ENCODE measurements at regions not wholly inside any gene's neighbourhood (a gene's known extent, or its start where the extent isn't known, plus 50 kb on each side); places are given as distances from the start of the nearest gene placed in this dataset.

- H3K4me3 Mint-ChIP-seq (ENCODE audit: low read depth, unreplicated experiment): no peak overlapping the region
- intact Hi-C loops (cut with micrococcal nuclease; ENCODE audit: unreplicated experiment): no loop called here
- no peak for DNase-seq
- H3K36me3 Mint-ChIP-seq (ENCODE audit: insufficient read depth, unreplicated experiment): no peaks in the 10 kb centered on the region
- no peaks in the 10 kb centered on the region for H3K27me3 Mint-ChIP-seq (ENCODE audit: unreplicated experiment)
- H3K9me3 Mint-ChIP-seq (ENCODE audit: low read depth, unreplicated experiment): no peaks in the 10 kb centered on the region
- BruUV-seq (replicated peaks): no TSS peak
- no peak for TF ChIP-seq CTCF (IDR thresholded peaks at IDR 0.05; ENCODE audit: unreplicated experiment)
- no peak overlapping the region for H3K27ac Mint-ChIP-seq (ENCODE audit: unreplicated experiment)
- CTCF ChIA-PET: no interaction called here
- peaks cover 9% of the 10 kb centered on the region for H3K4me1 Mint-ChIP-seq (ENCODE audit: low read depth, unreplicated experiment)
These were observed 112.8 kb upstream of the PLS3 start for GRCh38 chrX:115448146-115448545.

- no TSS peak for BruUV-seq (replicated peaks)
- H3K27me3 Mint-ChIP-seq (ENCODE audit: unreplicated experiment): no peaks in the 10 kb centered on the region
- H3K36me3 Mint-ChIP-seq (ENCODE audit: insufficient read depth, unreplicated experiment): no peaks in the 10 kb centered on the region
- CTCF ChIA-PET: no interaction called here
- no peak for TF ChIP-seq CTCF (IDR thresholded peaks at IDR 0.05; ENCODE audit: unreplicated experiment)
- no peaks in the 10 kb centered on the region for H3K9me3 Mint-ChIP-seq (ENCODE audit: low read depth, unreplicated experiment)
- no peak overlapping the region for H3K27ac Mint-ChIP-seq (ENCODE audit: unreplicated experiment)
- H3K4me1 Mint-ChIP-seq (ENCODE audit: low read depth, unreplicated experiment): peaks cover 9% of the 10 kb centered on the region
- H3K4me3 Mint-ChIP-seq (ENCODE audit: low read depth, unreplicated experiment): no peak overlapping the region
- DNase-seq: peak; percentile 31
- intact Hi-C loops (cut with micrococcal nuclease; ENCODE audit: unreplicated experiment): no loop called here
These were observed 111.2 kb upstream of the PLS3 start for GRCh38 chrX:115449742-115450141.

GRCh38 chrX:115452251-115452650 lies 108.7 kb upstream of the PLS3 start:
- TF ChIP-seq CTCF (IDR thresholded peaks at IDR 0.05; ENCODE audit: unreplicated experiment): no peak
- intact Hi-C loops (cut with micrococcal nuclease; ENCODE audit: unreplicated experiment): no loop called here
- no peak for DNase-seq
- no peaks in the 10 kb centered on the region for H3K36me3 Mint-ChIP-seq (ENCODE audit: insufficient read depth, unreplicated experiment)
- H3K27ac Mint-ChIP-seq (ENCODE audit: unreplicated experiment): no peak overlapping the region
- H3K9me3 Mint-ChIP-seq (ENCODE audit: low read depth, unreplicated experiment): no peaks in the 10 kb centered on the region
- no TSS peak for BruUV-seq (replicated peaks)
- CTCF ChIA-PET: no interaction called here
- peaks cover 9% of the 10 kb centered on the region for H3K4me1 Mint-ChIP-seq (ENCODE audit: low read depth, unreplicated experiment)
- no peaks in the 10 kb centered on the region for H3K27me3 Mint-ChIP-seq (ENCODE audit: unreplicated experiment)
- no peak overlapping the region for H3K4me3 Mint-ChIP-seq (ENCODE audit: low read depth, unreplicated experiment)

GRCh38 chrX:115459883-115460880 lies 100.8 kb upstream of the PLS3 start:
- DNase-seq: no peak

More at GRCh38 chrX:115459883-115460880, 100.8 kb upstream of the PLS3 start:
- Mint-ChIP-seq H3K36me3 (ENCODE audit: insufficient read depth, unreplicated experiment) (no peaks in the 10 kb centered on the region), H3K4me1 (ENCODE audit: low read depth, unreplicated experiment) (no peaks in the 10 kb centered on the region), H3K27me3 (ENCODE audit: unreplicated experiment) (no peaks in the 10 kb centered on the region), H3K27ac (ENCODE audit: unreplicated experiment) (no peak overlapping the region), H3K4me3 (ENCODE audit: low read depth, unreplicated experiment) (no peak overlapping the region), H3K9me3 (ENCODE audit: low read depth, unreplicated experiment) (no peaks in the 10 kb centered on the region)
- CTCF ChIA-PET: no interaction called here
- BruUV-seq (replicated peaks): no TSS peak
- intact Hi-C loops (cut with micrococcal nuclease; ENCODE audit: unreplicated experiment): no loop called here
- no peak for TF ChIP-seq CTCF (IDR thresholded peaks at IDR 0.05; ENCODE audit: unreplicated experiment)
